Pancreas (tissue), 10 donors: ENCODE measurements at regions not wholly inside any gene's neighbourhood (a gene's known extent, or its start where the extent isn't known, plus 50 kb on each side); places are given as distances from the start of the nearest gene placed in this dataset.
A peak's percentile ranks its signal among the peaks of the same experiment; 100 is the strongest.

Experiments used
- ATAC-seq, 4 donors: fragments of 200-7000 bp; cut with Tn5 transposase; one replicate each; pipeline versions ENCODE4 v1.8.0 to v1.9.1; 2020; ENCODE audit warnings: mild to moderate bottlenecking in 4 of 4, moderate library complexity in 4 of 4
- DNase-seq, 6 donors: peaks; one replicate each; pipeline ENCODE4 v3.0.0-alpha.2; 2020
- FAIRE-seq: peaks from 2 replicates; lab custom pipeline; 2012; peaks lifted over from hg19 to GRCh38; lab: Jason Lieb, UNC
- H3K27ac ChIP-seq, 4 donors: fragments of 200-600 bp; sonication (generic); 1 replicate in 3 of 4; 2 replicates in 1 of 4; pipeline versions ENCODE4 v1.5.0 to v1.8.0; 2020
- H3K27me3 ChIP-seq, 4 donors: fragments of 200-600 bp; one replicate each; pipeline ENCODE4 v1.8.0; 2021
- H3K36me3 ChIP-seq, 3 donors: fragments of 200-600 bp; sonication (generic) in 1 of 3; one replicate each; pipeline versions ENCODE4 v1.5.0 to v1.8.0; 2020 to 2021
- H3K4me1 ChIP-seq, 3 donors: fragments of 200-600 bp; one replicate each; pipeline ENCODE4 v1.8.0; 2021
- H3K4me3 ChIP-seq, 4 donors: fragments of 200-600 bp; sonication (generic) in 2 of 4; one replicate each; pipeline versions ENCODE4 v1.5.0 to v1.8.0; 2020 to 2021
- H3K9me3 ChIP-seq, 4 donors: fragments of 200-600 bp; one replicate each; pipeline ENCODE4 v1.8.0; 2021
- WGBS, 2 donors: extraction: QIAGEN DNeasy Blood & Tissue Kit; methylation state at CpG; one replicate each; pipeline ENCODE4 v1.1.7; 2013; 5-methylcytosine and 5-hydroxymethylcytosine counted together
- intact Hi-C, 3 donors: fragments of 100-400 bp; cut with DNase I; formaldehyde crosslinking; loops; one replicate each; pipeline versions ENCODE4 v1.11.1 to v1.14.2; 2022
- TF ChIP-seq, protein P1 (sequence below), 4 donors: fragments of 200-600 bp; sonication (generic) in 3 of 4; IDR thresholded peaks; one replicate each; pipeline versions ENCODE4 v1.5.0 to v1.8.0; 2021; ENCODE audit warnings: antibody characterized with exemption in 4 of 4
- donor health status: healthy with polysubstance abuse.
- donor health status: DM: no; HTN: no; CAD: no; lungs with moderate emphysema.
- donor health status: DM: no; HTN: no; CAD: no.
- donor health status: control.
- donor health status: control.
- donor health status: Bipolar disorder and iron deficiency.
- donor health status: DM: yes; HTN: yes; CAD: no.
- donor health status: DM: no; HTN: no; CAD: no.
- donor health status: DM: no; HTN: no; CAD: no.
- donor health status: DM: yes; HTN: yes; CAD: no.

DNA sequence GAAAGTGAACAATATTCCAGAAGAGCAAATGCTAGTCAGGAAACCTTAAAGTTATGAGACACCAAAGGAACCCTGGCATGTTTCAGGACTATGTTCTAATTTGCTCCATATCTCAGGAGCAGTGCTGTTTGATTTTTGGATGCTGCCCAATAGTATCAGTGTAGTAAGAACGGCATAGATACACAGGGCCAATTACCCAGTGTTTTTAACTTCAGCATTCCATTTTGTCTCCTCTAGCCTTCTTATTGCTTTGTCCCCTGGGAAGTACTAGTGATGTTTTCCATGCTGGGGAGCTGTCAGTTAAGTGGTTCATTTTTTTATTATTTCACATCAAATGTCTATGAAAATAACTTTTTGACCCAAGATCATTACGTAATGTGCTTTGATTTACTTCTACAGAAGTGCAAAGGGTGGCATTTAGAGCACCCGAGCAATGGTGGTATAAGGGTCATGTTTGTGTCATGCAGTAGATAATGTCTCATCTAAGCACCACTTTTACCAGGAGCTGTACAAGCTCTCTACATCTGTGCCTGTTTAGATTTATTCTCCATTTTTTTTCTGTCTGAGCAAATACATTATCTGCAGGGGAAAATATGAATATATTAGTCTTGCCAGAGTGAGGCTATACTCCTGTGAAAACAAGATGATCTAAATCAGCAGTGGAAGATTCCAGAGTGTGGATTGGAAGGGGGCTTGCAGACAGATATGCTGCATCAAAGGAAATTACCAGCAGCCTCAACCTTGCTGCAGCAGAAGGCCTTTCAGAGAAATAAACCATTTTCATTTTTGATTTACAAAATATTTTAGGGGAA is 198.8 kb upstream of the OPRM1 start:
- H3K9me3 ChIP-seq = no peaks in the 10 kb centered on the region
- intact Hi-C loops = no loop called here
- TF ChIP-seq, protein P1, sequence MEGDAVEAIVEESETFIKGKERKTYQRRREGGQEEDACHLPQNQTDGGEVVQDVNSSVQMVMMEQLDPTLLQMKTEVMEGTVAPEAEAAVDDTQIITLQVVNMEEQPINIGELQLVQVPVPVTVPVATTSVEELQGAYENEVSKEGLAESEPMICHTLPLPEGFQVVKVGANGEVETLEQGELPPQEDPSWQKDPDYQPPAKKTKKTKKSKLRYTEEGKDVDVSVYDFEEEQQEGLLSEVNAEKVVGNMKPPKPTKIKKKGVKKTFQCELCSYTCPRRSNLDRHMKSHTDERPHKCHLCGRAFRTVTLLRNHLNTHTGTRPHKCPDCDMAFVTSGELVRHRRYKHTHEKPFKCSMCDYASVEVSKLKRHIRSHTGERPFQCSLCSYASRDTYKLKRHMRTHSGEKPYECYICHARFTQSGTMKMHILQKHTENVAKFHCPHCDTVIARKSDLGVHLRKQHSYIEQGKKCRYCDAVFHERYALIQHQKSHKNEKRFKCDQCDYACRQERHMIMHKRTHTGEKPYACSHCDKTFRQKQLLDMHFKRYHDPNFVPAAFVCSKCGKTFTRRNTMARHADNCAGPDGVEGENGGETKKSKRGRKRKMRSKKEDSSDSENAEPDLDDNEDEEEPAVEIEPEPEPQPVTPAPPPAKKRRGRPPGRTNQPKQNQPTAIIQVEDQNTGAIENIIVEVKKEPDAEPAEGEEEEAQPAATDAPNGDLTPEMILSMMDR (IDR thresholded peaks at IDR 0.05) = no peak
- FAIRE-seq = no peak
- peak in 1 of 4 donors; percentile 37 for ATAC-seq
- no peak overlapping the region for H3K4me3 ChIP-seq
- no peak for DNase-seq
- H3K27ac ChIP-seq = no peak overlapping the region
- 36 to 45% methylated on average over 3 of the region's 3 CpGs for WGBS, 2 donors
- no peaks in the 10 kb centered on the region for H3K4me1 ChIP-seq
- H3K27me3 ChIP-seq = no peaks in the 10 kb centered on the region
- no peaks in the 10 kb centered on the region for H3K36me3 ChIP-seq

DNA sequence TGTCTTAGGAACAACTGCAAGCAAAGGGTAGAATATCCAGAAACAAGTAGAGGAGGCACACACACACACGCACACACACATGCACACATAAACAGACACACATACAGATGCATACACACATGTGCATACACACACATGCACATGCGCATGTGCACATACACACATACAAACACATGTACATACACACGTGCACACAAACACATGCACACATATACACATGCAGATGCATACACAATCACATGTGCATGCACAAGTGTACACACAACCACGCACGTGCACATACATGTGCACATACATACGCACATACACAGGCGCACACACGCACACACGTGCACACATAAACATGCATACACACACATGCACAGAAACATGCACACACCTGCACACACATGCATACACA is 206.5 kb upstream of the OPRM1 start:
- Histone ChIP-seq H3K36me3 (no peaks in the 10 kb centered on the region), H3K4me1 (no peaks in the 10 kb centered on the region), H3K9me3 (no peaks in the 10 kb centered on the region), H3K27me3 (no peaks in the 10 kb centered on the region), H3K27ac (no peak overlapping the region), H3K4me3 (no peak overlapping the region)
- no peak for ATAC-seq
- intact Hi-C loops = no loop called here
- WGBS, 2 donors = 90 to 94% methylated on average over 9 of the region's 9 CpGs
- DNase-seq = no peak
- FAIRE-seq = no peak
- TF ChIP-seq, protein P1 (IDR thresholded peaks at IDR 0.05) = no peak

DNA sequence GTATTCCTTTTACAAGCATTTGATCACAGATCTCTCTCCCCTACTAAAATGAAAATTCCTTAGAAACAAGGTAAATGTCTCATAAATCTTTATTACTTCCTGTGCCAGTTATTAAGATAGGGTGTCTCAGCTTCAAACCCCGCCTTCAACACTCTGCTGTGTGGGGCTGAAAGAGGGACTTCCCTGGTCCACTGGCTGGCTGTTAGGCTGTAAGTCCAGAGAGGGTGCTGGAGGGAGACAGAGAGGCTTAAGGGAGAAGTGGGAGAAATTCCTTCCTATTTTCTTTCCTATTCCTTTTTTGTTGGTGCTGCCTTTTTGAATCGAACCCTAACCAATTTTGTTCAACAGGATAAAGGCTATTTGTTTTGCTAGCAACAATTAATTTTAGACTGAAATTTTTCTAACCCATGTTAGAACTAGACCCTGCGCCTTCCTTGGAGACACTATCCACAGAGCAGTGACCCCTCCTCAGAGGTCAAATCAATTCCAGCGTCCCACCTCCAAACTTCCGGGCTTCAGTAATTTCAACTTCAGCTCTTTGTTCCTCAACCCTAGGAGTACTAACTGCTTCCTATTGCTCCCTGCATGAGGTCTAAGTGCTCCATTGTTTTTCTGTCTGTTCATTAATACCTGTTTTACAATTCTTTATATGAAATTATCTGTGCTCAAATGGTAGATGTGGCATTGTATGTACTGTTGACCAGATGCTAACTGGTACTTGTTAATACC is 207.5 kb upstream of the OPRM1 start:
- no peak for DNase-seq
- H3K4me1 ChIP-seq = no peaks in the 10 kb centered on the region
- H3K36me3 ChIP-seq = no peaks in the 10 kb centered on the region
- no peaks in the 10 kb centered on the region for H3K9me3 ChIP-seq
- WGBS, 2 donors = 88 to 90% methylated on average over 5 of the region's 5 CpGs
- H3K27ac ChIP-seq = no peak overlapping the region
- intact Hi-C loops = no loop called here
- H3K4me3 ChIP-seq = no peak overlapping the region
- FAIRE-seq = no peak
- no peaks in the 10 kb centered on the region for H3K27me3 ChIP-seq
- no peak for ATAC-seq
- TF ChIP-seq, protein P1 (IDR thresholded peaks at IDR 0.05) = no peak

DNA sequence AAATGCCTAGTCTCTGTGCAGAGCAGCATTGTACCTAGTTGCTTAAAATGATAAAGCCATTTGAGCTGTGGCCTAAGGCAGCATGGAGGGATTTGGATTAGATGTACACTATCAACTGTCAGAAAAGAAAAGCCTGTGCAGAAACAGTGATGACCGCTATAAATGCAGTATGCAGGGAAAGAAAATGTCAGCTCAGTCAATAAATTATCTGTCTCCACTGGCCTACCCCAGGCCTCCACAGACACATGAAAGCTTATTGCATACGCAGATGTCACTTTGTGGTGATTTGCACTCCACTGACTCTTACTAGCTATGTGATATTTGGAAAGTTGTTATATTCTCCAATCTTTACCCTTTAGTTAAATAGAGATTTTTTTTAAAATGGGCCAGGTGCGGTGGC is 221.9 kb upstream of the OPRM1 start:
- intact Hi-C loops = no loop called here
- no peak for DNase-seq
- peak overlapping the region in 1 of 4 donors; percentile 12 for H3K27ac ChIP-seq
- 90 to 91% methylated on average over 3 of the region's 3 CpGs for WGBS, 2 donors
- ATAC-seq = peak in 1 of 4 donors; percentile 21
- no peaks in the 10 kb centered on the region for H3K36me3 ChIP-seq
- TF ChIP-seq, protein P1 (IDR thresholded peaks at IDR 0.05) = no peak
- H3K4me3 ChIP-seq = no peak overlapping the region
- no peaks in the 10 kb centered on the region for H3K27me3 ChIP-seq
- H3K9me3 ChIP-seq = no peaks in the 10 kb centered on the region
- peaks cover 0 to 11% (median 6%) of the 10 kb centered on the region in 3 donors for H3K4me1 ChIP-seq
- FAIRE-seq = no peak
